ENCODE measurements at regions not wholly inside any gene's neighbourhood (a gene's known extent, or its start where the extent isn't known, plus 50 kb on each side); places are given as distances from the start of the nearest gene placed in this dataset.

- intact Hi-C loops (cut with micrococcal nuclease; ENCODE audit: unreplicated experiment) = no loop called here
- WGBS (ENCODE audit: low lambda C conversion rate) = 15% methylated on average over 22 of the region's 23 CpGs
These were observed 135.6 kb upstream of the LPCAT1 start for GRCh38 chr5:1659100-1659981.

GRCh38 chr5:1658665-1659064 is 134.9 kb upstream of the LPCAT1 start:
- CTCF ChIA-PET (ENCODE audit: low intra/inter-chr PET ratio, low total read pairs) = no interaction called here
- in situ Hi-C loops (cut with HindIII; ENCODE audit: extremely low pct_ligation_motif_present, low pct_unique_long_range_greater_than_20kb) = no loop called here
- BruUV-seq (replicated peaks) = no TSS peak

More at GRCh38 chr5:1659100-1659981, 135.6 kb upstream of the LPCAT1 start:
- no TSS peak for BruUV-seq (replicated peaks)
- FAIRE-seq = no peak
- Histone ChIP-seq H3K4me3 (replicated peaks in 1 of 3; ENCODE audit: insufficient read depth in 1 of 3, low read depth in 2 of 3, low read length in 3 of 3) (no peak overlapping the region), H3K79me2 (ENCODE audit: insufficient read depth, low read length) (no peaks in the 10 kb centered on the region), H3K36me3 (replicated peaks in 1 of 2; ENCODE audit: control insufficient read depth in 1 of 2, insufficient read depth in 2 of 2, low read length in 2 of 2) (no peaks in the 10 kb centered on the region), H3K9me3 (ENCODE audit: low read length) (no peaks in the 10 kb centered on the region), H3K9ac (ENCODE audit: insufficient read depth, low read depth, low read length) (no peak overlapping the region), H2AFZ (ENCODE audit: low read length) (no peak overlapping the region), H3K27me3 (ENCODE audit: control insufficient read depth in 1 of 2, insufficient read depth in 2 of 2, low read length in 2 of 2) (peaks cover 20 to 84% of the 10 kb centered on the region in 2 experiments), H3K4me2 (ENCODE audit: low read depth, low read length) (0 out of 2 replicates have a peak overlapping the region, but pooled peaks have one; percentile 1), H4K20me1 (ENCODE audit: insufficient read depth, low read length) (no peaks in the 10 kb centered on the region), H3K27ac (ENCODE audit: extremely low read length, insufficient read depth, low read length) (no peak overlapping the region), H3K4me1 (ENCODE audit: insufficient read depth, low read length) (peaks cover 11% of the 10 kb centered on the region; the same call in 1 of the 2 replicates)
- in situ Hi-C loops (cut with HindIII; ENCODE audit: extremely low pct_ligation_motif_present, low pct_unique_long_range_greater_than_20kb) = no loop called here
- ChIA-PET POLR2A (no interaction called here), CTCF (ENCODE audit: low intra/inter-chr PET ratio, low total read pairs) (no interaction called here)
- no peak for DNase-seq (ENCODE audit: low spot score)
- ATAC-seq = peak; percentile 56
- TF ChIP-seq MYNN (CRISPR knock-in tag; IDR thresholded peaks at IDR 0.05; ENCODE audit: low read depth) = no peak
- TF ChIP-seq MAFF (IDR thresholded peaks at IDR 0.05; ENCODE audit: low read depth, low read length) = peak; percentile 72
- peak; percentile 63 to 83 for TF ChIP-seq MAFK (conservative IDR thresholded peaks at IDR 0.05 in 1 of 2, IDR thresholded peaks at IDR 0.05 in 1 of 2; ENCODE audit: low read length in 2 of 2)

More at GRCh38 chr5:1658665-1659064, 134.9 kb upstream of the LPCAT1 start:
- intact Hi-C loops (cut with micrococcal nuclease; ENCODE audit: unreplicated experiment) = no loop called here
- POLR2A ChIA-PET = no interaction called here
- no peak overlapping the region for H3K9ac ChIP-seq (ENCODE audit: insufficient read depth, low read depth, low read length)
- no peak overlapping the region for H3K4me3 ChIP-seq (replicated peaks in 1 of 3; ENCODE audit: insufficient read depth in 1 of 3, low read depth in 2 of 3, low read length in 3 of 3)
- WGBS (ENCODE audit: low lambda C conversion rate) = 40% methylated on average over 14 of the region's 14 CpGs
- H2AFZ ChIP-seq (ENCODE audit: low read length) = no peak overlapping the region
- no peaks in the 10 kb centered on the region for H3K79me2 ChIP-seq (ENCODE audit: insufficient read depth, low read length)
- no peak for ATAC-seq
- no peaks in the 10 kb centered on the region for H4K20me1 ChIP-seq (ENCODE audit: insufficient read depth, low read length)
- no peak for DNase-seq (ENCODE audit: low spot score)
- H3K4me1 ChIP-seq (ENCODE audit: insufficient read depth, low read length) = peaks cover 11% of the 10 kb centered on the region; the same call in 1 of the 2 replicates
- no peak overlapping the region for H3K27ac ChIP-seq (ENCODE audit: extremely low read length, insufficient read depth, low read length)
- H3K27me3 ChIP-seq (ENCODE audit: control insufficient read depth in 1 of 2, insufficient read depth in 2 of 2, low read length in 2 of 2) = peaks cover 20 to 85% of the 10 kb centered on the region in 2 experiments
- no peak for FAIRE-seq
- H3K4me2 ChIP-seq (ENCODE audit: low read depth, low read length) = no peak overlapping the region
- TF ChIP-seq NPAS2 (CRISPR knock-in tag; IDR thresholded peaks at IDR 0.05; ENCODE audit: borderline replicate concordance) (no peak), ZNF547 (CRISPR knock-in tag; IDR thresholded peaks at IDR 0.05) (no peak)
- H3K36me3 ChIP-seq (replicated peaks in 1 of 2; ENCODE audit: control insufficient read depth in 1 of 2, insufficient read depth in 2 of 2, low read length in 2 of 2) = no peaks in the 10 kb centered on the region
- H3K9me3 ChIP-seq (ENCODE audit: low read length) = no peaks in the 10 kb centered on the region

Measured in HepG2 (cell line).